Upper lobe of left lung (tissue), 4 donors: ENCODE measurements at regions not wholly inside any gene's neighbourhood (a gene's known extent, or its start where the extent isn't known, plus 50 kb on each side); places are given as distances from the start of the nearest gene placed in this dataset.

ENCODE experiments used
- CTCF ChIP-seq, 6 experiments: fragments of 450-650 bp in 4 of 6; fragments of 200-600 bp in 2 of 6; sonication (generic) in 2 of 6; IDR thresholded peaks; one replicate each; pipeline ENCODE4 v1.5.1; 2016 to 2019; ENCODE audit warnings: antibody characterized with exemption in 6 of 6
- EP300 ChIP-seq, 4 donors: sonication (generic); formaldehyde crosslinking; IDR thresholded peaks; one replicate each; pipeline ENCODE4 v1.5.1; 2017; ENCODE audit warnings: antibody characterized with exemption in 4 of 4, control low read depth in 2 of 4
- POLR2A ChIP-seq, 4 donors: fragments of 450-650 bp; IDR thresholded peaks; one replicate each; pipeline ENCODE4 v1.5.1; 2016 to 2017; ENCODE audit warnings: antibody characterized with exemption in 4 of 4, mild to moderate bottlenecking in 2 of 4
- POLR2AphosphoS5 ChIP-seq, 2 donors: sonication (generic); formaldehyde crosslinking; IDR thresholded peaks; one replicate each; pipeline ENCODE4 v1.5.1; 2017; ENCODE audit warnings: antibody characterized with exemption in 2 of 2

GRCh38 chr16:51553314-51553713 lies 402.2 kb upstream of the SALL1 start:
- TF ChIP-seq CTCF (IDR thresholded peaks at IDR 0.05) (no peak), POLR2AphosphoS5 (IDR thresholded peaks at IDR 0.05) (no peak), POLR2A (IDR thresholded peaks at IDR 0.05) (no peak), EP300 (IDR thresholded peaks at IDR 0.05) (no peak)
